HepG2 (cell line): ENCODE measurements at regions not wholly inside any gene's neighbourhood (a gene's known extent, or its start where the extent isn't known, plus 50 kb on each side); places are given as distances from the start of the nearest gene placed in this dataset.

ENCODE experiments used
- ATAC-seq: fragments of 200-7000 bp; cut with Tn5 transposase; 3 replicates; pipeline ENCODE4 v1.9.1; 2020; ENCODE audit warnings: mild to moderate bottlenecking, moderate library complexity
- BruUV-seq: library from RNA; stranded (reverse); fragments of 400-500 nt; replicated peaks from 2 replicates; lab custom pipeline; 2021; lab: Mats Ljungman, UMichigan
- CTCF ChIA-PET: fragments of 300-600 bp; formaldehyde crosslinking; extraction: SDS; loops from one replicate; lab custom pipeline; 2021; ENCODE audit warnings: low total read pairs, inconsistent platforms, low intra/inter-chr PET ratio; lab: Yijun Ruan, JAX
- POLR2A ChIA-PET: fragments of 350-600 bp; sonication (Branson Sonifier 250); formaldehyde crosslinking; loops from one replicate; lab custom pipeline; 2020; ENCODE audit warnings: antibody characterized with exemption, inconsistent platforms; lab: Yijun Ruan, JAX
- DNase-seq: peaks from one replicate; pipeline ENCODE4 v3.0.0-alpha.2; 2015; ENCODE audit warnings: low spot score
- FAIRE-seq: peaks from 3 replicates; lab custom pipeline; 2011; peaks lifted over from hg19 to GRCh38; lab: Jason Lieb, UNC
- H2AFZ ChIP-seq: one replicate; pipeline ENCODE4 v1.6.1; 2011; ENCODE audit warnings: low read length, inconsistent platforms
- H3K27ac ChIP-seq: fragments of 300-600 bp; 3 replicates; pipeline ENCODE4 v1.8.0; 2011; ENCODE audit warnings: mixed run types, mild to moderate bottlenecking, mixed read lengths, low read length, inconsistent platforms; ENCODE audit not compliant: insufficient read depth; ENCODE audit errors: extremely low read length
- H3K27me3 ChIP-seq, 2 experiments: fragments of 200-600 bp in 1 of 2; 2 replicates in 1 of 2; 3 replicates in 1 of 2; pipeline versions ENCODE4 v1.6.0 to v1.8.0; 2011; ENCODE audit warnings: low read length in 2 of 2, mild to moderate bottlenecking in 2 of 2, moderate library complexity in 2 of 2, inconsistent platforms in 1 of 2; ENCODE audit not compliant: insufficient read depth in 2 of 2, control insufficient read depth in 1 of 2
- H3K36me3 ChIP-seq, 2 experiments: fragments of 200-600 bp in 1 of 2; replicated peaks in 1 of 2; 2 replicates in 1 of 2; 3 replicates in 1 of 2; pipeline versions ENCODE4 v1.5.1 to v1.8.0; 2011; ENCODE audit warnings: low read length in 2 of 2, inconsistent platforms in 1 of 2; ENCODE audit not compliant: insufficient read depth in 2 of 2, control insufficient read depth in 1 of 2
- H3K4me1 ChIP-seq: 2 replicates; pipeline ENCODE4 v1.5.1; 2012; ENCODE audit warnings: low read length, inconsistent platforms; ENCODE audit not compliant: insufficient read depth
- H3K4me2 ChIP-seq: 2 replicates; pipeline ENCODE4 v1.6.0; 2011; ENCODE audit warnings: low read depth, low read length, inconsistent platforms
- H3K4me3 ChIP-seq, 3 experiments: fragments of 200-600 bp in 1 of 3; sonication (generic), shearing (Covaris generic) in 1 of 3; replicated peaks in 1 of 3; 2 replicates each; pipeline ENCODE4 v1.5.1; 2011 to 2016; ENCODE audit warnings: low read length in 3 of 3, inconsistent platforms in 2 of 3, low read depth in 2 of 3, mild to moderate bottlenecking in 2 of 3, control low read depth in 1 of 3, mixed read lengths in 1 of 3; ENCODE audit not compliant: insufficient read depth in 1 of 3
- H3K79me2 ChIP-seq: one replicate; pipeline ENCODE4 v1.6.1; 2011; ENCODE audit warnings: low read length, inconsistent platforms; ENCODE audit not compliant: insufficient read depth
- H3K9ac ChIP-seq: 2 replicates; pipeline ENCODE4 v1.6.0; 2011; ENCODE audit warnings: mild to moderate bottlenecking, low read depth, low read length, inconsistent platforms; ENCODE audit not compliant: insufficient read depth
- H3K9me3 ChIP-seq: 2 replicates; pipeline ENCODE4 v1.5.1; 2012; ENCODE audit warnings: mild to moderate bottlenecking, low read length
- H4K20me1 ChIP-seq: 2 replicates; pipeline ENCODE4 v1.6.0; 2011; ENCODE audit warnings: inconsistent platforms, mild to moderate bottlenecking, low read length, moderate library complexity; ENCODE audit not compliant: insufficient read depth
- HDAC1 ChIP-seq: sonication (generic); formaldehyde crosslinking; IDR thresholded peaks from 2 replicates; pipeline ENCODE4 v1.5.1; 2020; ENCODE audit warnings: mild to moderate bottlenecking, missing genetic modification reagents
- KIAA2018 ChIP-seq: sonication (generic); formaldehyde crosslinking; IDR thresholded peaks from 2 replicates; pipeline ENCODE4 v1.5.0; 2020; ENCODE audit warnings: mild to moderate bottlenecking, missing genetic modification reagents, borderline replicate concordance
- PRDM10 ChIP-seq: sonication (generic); formaldehyde crosslinking; IDR thresholded peaks from 2 replicates; pipeline ENCODE4 v1.4.0; 2020; ENCODE audit warnings: low read depth, missing genetic modification reagents
- ZNF230 ChIP-seq: sonication (generic); formaldehyde crosslinking; IDR thresholded peaks from 2 replicates; pipeline ENCODE4 v1.4.0; 2020; ENCODE audit warnings: mild to moderate bottlenecking, missing genetic modification reagents
- ZNF335 ChIP-seq: sonication (generic); formaldehyde crosslinking; IDR thresholded peaks from 2 replicates; pipeline ENCODE4 v1.4.0; 2020; ENCODE audit warnings: missing genetic modification reagents
- ZNF768 ChIP-seq: sonication (generic); formaldehyde crosslinking; IDR thresholded peaks from 2 replicates; pipeline ENCODE4 v1.4.0; 2020; ENCODE audit warnings: missing genetic modification reagents
- WGBS: methylation state at CpG from one replicate; pipeline ENCODE4 v1.1.6; 2017; ENCODE audit warnings: low lambda C conversion rate; 5-methylcytosine and 5-hydroxymethylcytosine counted together
- in situ Hi-C: cut with HindIII; loops from 2 replicates; pipeline ENCODE4 v1.10.0; 2017; ENCODE audit warnings: low pct_unique_long_range_greater_than_20kb; ENCODE audit not compliant: extremely low pct_ligation_motif_present
- intact Hi-C: fragments of 100-400 bp; cut with micrococcal nuclease; formaldehyde crosslinking; loops from one replicate; pipeline ENCODE4 v1.10.0; 2022; ENCODE audit not compliant: unreplicated experiment

- H4K20me1 ChIP-seq: no peaks in the 10 kb centered on the region
- no peak for TF ChIP-seq PRDM10 (CRISPR knock-in tag)
- TF ChIP-seq ZNF335: no peak
- TF ChIP-seq ZNF768 (CRISPR knock-in tag): peak; percentile 33; the same call in 1 of the 2 replicates
- TF ChIP-seq HDAC1 (CRISPR knock-in tag): no peak
- intact Hi-C loops (no loop called here), in situ Hi-C loops (no loop called here)
- H3K4me3 ChIP-seq: no peak overlapping the region
- no peak overlapping the region for H3K4me2 ChIP-seq
- CTCF ChIA-PET: no interaction called here
- BruUV-seq: no TSS peak
- POLR2A ChIA-PET: no interaction called here
- H3K27ac ChIP-seq: no peak overlapping the region
- H3K4me1 ChIP-seq: no peaks in the 10 kb centered on the region
- H3K36me3 ChIP-seq: no peaks in the 10 kb centered on the region
- H3K9me3 ChIP-seq: peaks cover 15% of the 10 kb centered on the region
- WGBS: 25% methylated on average over 5 of the region's 5 CpGs
- no peak overlapping the region for H2AFZ ChIP-seq
- H3K27me3 ChIP-seq: peaks cover 8 to 29% of the 10 kb centered on the region in 2 experiments
- FAIRE-seq (no peak), DNase-seq (no peak), ATAC-seq (no peak)
- H3K79me2 ChIP-seq: no peaks in the 10 kb centered on the region
- H3K9ac ChIP-seq: no peak overlapping the region
Measured at GRCh38 chr12:111283966-111284365, 84.9 kb downstream of the PHETA1 start.

GRCh38 chr12:111283521-111283920 lies 85.4 kb downstream of the PHETA1 start:
- 58% methylated on average over 5 of the region's 6 CpGs for WGBS
- Histone ChIP-seq H3K4me3 (no peak overlapping the region), H3K4me2 (no peak overlapping the region), H4K20me1 (no peaks in the 10 kb centered on the region), H3K4me1 (no peaks in the 10 kb centered on the region), H3K27me3 (peaks cover 8 to 29% of the 10 kb centered on the region in 2 experiments), H3K9ac (no peak overlapping the region), H3K79me2 (no peaks in the 10 kb centered on the region), H3K36me3 (no peaks in the 10 kb centered on the region), H3K27ac (no peak overlapping the region), H2AFZ (no peak overlapping the region), H3K9me3 (peaks cover 15% of the 10 kb centered on the region)
- TF ChIP-seq KIAA2018 (CRISPR knock-in tag) (no peak), ZNF230 (CRISPR knock-in tag) (no peak)
- FAIRE-seq: no peak
- no TSS peak for BruUV-seq
- POLR2A ChIA-PET: no interaction called here
- in situ Hi-C loops (no loop called here), intact Hi-C loops (no loop called here)
- CTCF ChIA-PET: no interaction called here
- ATAC-seq: no peak
- no peak for DNase-seq
